HepG2 (cell line): ENCODE measurements at regions not wholly inside any gene's neighbourhood (a gene's known extent, or its start where the extent isn't known, plus 50 kb on each side); places are given as distances from the start of the nearest gene placed in this dataset.

ENCODE experiments used
- ATAC-seq: fragments of 200-7000 bp; cut with Tn5 transposase; 3 replicates; pipeline ENCODE4 v1.9.1; 2020; ENCODE audit warnings: mild to moderate bottlenecking, moderate library complexity
- BruUV-seq: library from RNA; stranded (reverse); fragments of 400-500 nt; replicated peaks from 2 replicates; lab custom pipeline; 2021; lab: Mats Ljungman, UMichigan
- CTCF ChIA-PET: fragments of 300-600 bp; formaldehyde crosslinking; extraction: SDS; loops from one replicate; lab custom pipeline; 2021; ENCODE audit warnings: low total read pairs, inconsistent platforms, low intra/inter-chr PET ratio; lab: Yijun Ruan, JAX
- POLR2A ChIA-PET: fragments of 350-600 bp; sonication (Branson Sonifier 250); formaldehyde crosslinking; loops from one replicate; lab custom pipeline; 2020; ENCODE audit warnings: antibody characterized with exemption, inconsistent platforms; lab: Yijun Ruan, JAX
- DNase-seq: peaks from one replicate; pipeline ENCODE4 v3.0.0-alpha.2; 2015; ENCODE audit warnings: low spot score
- FAIRE-seq: peaks from 3 replicates; lab custom pipeline; 2011; peaks lifted over from hg19 to GRCh38; lab: Jason Lieb, UNC
- H2AFZ ChIP-seq: one replicate; pipeline ENCODE4 v1.6.1; 2011; ENCODE audit warnings: low read length, inconsistent platforms
- H3K27ac ChIP-seq: fragments of 300-600 bp; 3 replicates; pipeline ENCODE4 v1.8.0; 2011; ENCODE audit warnings: mixed run types, mild to moderate bottlenecking, mixed read lengths, low read length, inconsistent platforms; ENCODE audit not compliant: insufficient read depth; ENCODE audit errors: extremely low read length
- H3K27me3 ChIP-seq, 2 experiments: fragments of 200-600 bp in 1 of 2; 2 replicates in 1 of 2; 3 replicates in 1 of 2; pipeline versions ENCODE4 v1.6.0 to v1.8.0; 2011; ENCODE audit warnings: low read length in 2 of 2, mild to moderate bottlenecking in 2 of 2, moderate library complexity in 2 of 2, inconsistent platforms in 1 of 2; ENCODE audit not compliant: insufficient read depth in 2 of 2, control insufficient read depth in 1 of 2
- H3K36me3 ChIP-seq, 2 experiments: fragments of 200-600 bp in 1 of 2; replicated peaks in 1 of 2; 2 replicates in 1 of 2; 3 replicates in 1 of 2; pipeline versions ENCODE4 v1.5.1 to v1.8.0; 2011; ENCODE audit warnings: low read length in 2 of 2, inconsistent platforms in 1 of 2; ENCODE audit not compliant: insufficient read depth in 2 of 2, control insufficient read depth in 1 of 2
- H3K4me1 ChIP-seq: 2 replicates; pipeline ENCODE4 v1.5.1; 2012; ENCODE audit warnings: low read length, inconsistent platforms; ENCODE audit not compliant: insufficient read depth
- H3K4me2 ChIP-seq: 2 replicates; pipeline ENCODE4 v1.6.0; 2011; ENCODE audit warnings: low read depth, low read length, inconsistent platforms
- H3K4me3 ChIP-seq, 3 experiments: fragments of 200-600 bp in 1 of 3; sonication (generic), shearing (Covaris generic) in 1 of 3; replicated peaks in 1 of 3; 2 replicates each; pipeline ENCODE4 v1.5.1; 2011 to 2016; ENCODE audit warnings: low read length in 3 of 3, inconsistent platforms in 2 of 3, low read depth in 2 of 3, mild to moderate bottlenecking in 2 of 3, control low read depth in 1 of 3, mixed read lengths in 1 of 3; ENCODE audit not compliant: insufficient read depth in 1 of 3
- H3K79me2 ChIP-seq: one replicate; pipeline ENCODE4 v1.6.1; 2011; ENCODE audit warnings: low read length, inconsistent platforms; ENCODE audit not compliant: insufficient read depth
- H3K9ac ChIP-seq: 2 replicates; pipeline ENCODE4 v1.6.0; 2011; ENCODE audit warnings: mild to moderate bottlenecking, low read depth, low read length, inconsistent platforms; ENCODE audit not compliant: insufficient read depth
- H3K9me3 ChIP-seq: 2 replicates; pipeline ENCODE4 v1.5.1; 2012; ENCODE audit warnings: mild to moderate bottlenecking, low read length
- H4K20me1 ChIP-seq: 2 replicates; pipeline ENCODE4 v1.6.0; 2011; ENCODE audit warnings: inconsistent platforms, mild to moderate bottlenecking, low read length, moderate library complexity; ENCODE audit not compliant: insufficient read depth
- MAFK ChIP-seq, 2 experiments: IDR thresholded peaks in 1 of 2; conservative IDR thresholded peaks in 1 of 2; 2 replicates each; pipeline ENCODE4 v1.6.1; 2011; ENCODE audit warnings: improper control_type of control experiment in 2 of 2, low read length in 2 of 2
- MTF2 ChIP-seq: sonication (generic); formaldehyde crosslinking; IDR thresholded peaks from 2 replicates; pipeline ENCODE4 v1.5.0; 2020; ENCODE audit warnings: missing genetic modification reagents, borderline replicate concordance
- TCF7 ChIP-seq: sonication (generic); IDR thresholded peaks from 2 replicates; pipeline ENCODE4 v1.6.1; 2016; ENCODE audit warnings: antibody characterized with exemption, low read depth
- TEF ChIP-seq: sonication (generic); formaldehyde crosslinking; IDR thresholded peaks from 2 replicates; pipeline ENCODE4 v1.5.0; 2020; ENCODE audit warnings: missing genetic modification reagents
- ZSCAN25 ChIP-seq: sonication (generic); formaldehyde crosslinking; IDR thresholded peaks from 2 replicates; pipeline ENCODE4 v1.8.0; 2022; ENCODE audit warnings: mild to moderate bottlenecking, missing genetic modification reagents
- WGBS: methylation state at CpG from one replicate; pipeline ENCODE4 v1.1.6; 2017; ENCODE audit warnings: low lambda C conversion rate; 5-methylcytosine and 5-hydroxymethylcytosine counted together
- in situ Hi-C: cut with HindIII; loops from 2 replicates; pipeline ENCODE4 v1.10.0; 2017; ENCODE audit warnings: low pct_unique_long_range_greater_than_20kb; ENCODE audit not compliant: extremely low pct_ligation_motif_present
- intact Hi-C: fragments of 100-400 bp; cut with micrococcal nuclease; formaldehyde crosslinking; loops from one replicate; pipeline ENCODE4 v1.10.0; 2022; ENCODE audit not compliant: unreplicated experiment

DNA sequence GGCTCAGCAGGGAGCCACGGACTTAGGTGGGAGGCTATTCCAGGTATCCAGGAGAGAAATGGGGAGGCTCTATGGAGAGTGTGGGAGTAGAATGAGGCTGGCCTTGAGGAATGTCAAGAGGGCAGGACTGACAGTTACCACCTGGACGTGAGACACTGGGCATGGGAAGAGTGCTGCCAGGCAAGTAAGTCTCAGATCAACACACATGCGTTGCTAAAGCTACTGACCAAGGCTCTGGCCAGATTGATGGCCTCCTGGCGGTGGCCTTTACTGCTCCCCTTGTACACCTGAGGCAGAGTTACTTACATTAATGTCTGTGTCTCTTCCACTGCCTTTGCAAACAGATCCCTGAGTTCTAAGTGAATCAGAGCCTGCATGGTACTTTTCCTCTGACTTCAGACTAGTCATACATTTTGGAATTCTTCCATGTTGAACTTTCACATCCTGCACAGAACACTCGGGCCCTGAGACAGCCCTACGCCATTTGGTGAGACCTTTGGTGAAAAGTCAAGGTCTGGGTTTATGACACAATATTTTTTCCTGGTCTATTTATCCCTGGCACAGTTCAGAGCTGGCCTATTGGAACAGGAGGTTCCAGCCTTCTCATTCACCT lies 398.8 kb upstream of the TRIB2 start (continued):
- TF ChIP-seq MTF2 (CRISPR knock-in tag) = no peak
- no peak for TF ChIP-seq TEF (CRISPR knock-in tag)
- TF ChIP-seq TCF7 = no peak

DNA sequence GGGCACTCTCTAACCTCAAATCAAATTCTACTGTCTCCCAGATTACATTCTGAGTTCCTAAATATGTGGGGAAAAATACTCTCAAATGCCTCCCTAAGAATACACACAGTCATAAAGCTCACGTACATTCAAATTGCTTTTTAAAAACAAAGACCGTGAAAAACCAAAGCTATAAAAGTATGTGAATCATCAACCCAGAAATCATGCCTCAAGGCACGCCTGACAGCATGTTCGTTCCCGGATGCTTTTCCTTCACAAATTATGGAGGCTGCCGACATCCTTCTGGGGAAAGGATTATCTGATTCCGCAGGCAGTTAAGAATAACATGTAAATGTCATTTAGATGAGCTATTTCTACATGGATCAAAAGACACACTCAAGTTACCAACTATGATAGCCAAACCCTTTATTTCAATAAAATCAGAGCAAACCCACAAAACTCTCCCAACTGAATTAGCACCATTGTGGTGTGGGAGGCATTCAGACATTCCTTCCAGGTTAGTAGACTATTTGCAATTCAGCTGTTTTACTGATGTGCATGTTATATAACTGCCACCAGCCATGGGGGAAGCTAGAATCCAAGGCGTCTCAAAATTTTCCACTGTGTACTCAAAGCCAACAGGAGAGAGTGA lies 398.2 kb upstream of the TRIB2 start:
- Histone ChIP-seq H3K27me3 (no peaks in the 10 kb centered on the region; a peak in 1 of 5 replicates), H3K36me3 (no peaks in the 10 kb centered on the region), H3K4me2 (no peak overlapping the region), H2AFZ (no peak overlapping the region), H3K27ac (no peak overlapping the region), H3K9ac (no peak overlapping the region), H3K79me2 (no peaks in the 10 kb centered on the region), H3K4me1 (no peaks in the 10 kb centered on the region), H4K20me1 (no peaks in the 10 kb centered on the region), H3K4me3 (no peak overlapping the region), H3K9me3 (no peaks in the 10 kb centered on the region)
- DNase-seq = no peak
- 34% methylated on average over 8 of the region's 8 CpGs for WGBS
- no peak for TF ChIP-seq ZSCAN25 (CRISPR knock-in tag)
- TF ChIP-seq MAFK (conservative IDR thresholded peaks at IDR 0.05 in 1 of 2, IDR thresholded peaks at IDR 0.05 in 1 of 2; ENCODE audit: low read length in 2 of 2) = 0 out of 4 replicates have a peak, but pooled peaks of 1 of the 2 experiments have one; percentile 1
- intact Hi-C loops (no loop called here), in situ Hi-C loops (no loop called here)
- POLR2A ChIA-PET = no interaction called here
- no peak for FAIRE-seq
- CTCF ChIA-PET = no interaction called here
- ATAC-seq = no peak
- BruUV-seq = no TSS peak
